H1 (cell line): ENCODE measurements at regions not wholly inside any gene's neighbourhood (a gene's known extent, or its start where the extent isn't known, plus 50 kb on each side); places are given as distances from the start of the nearest gene placed in this dataset.

Experiments
- CTCF ChIA-PET: fragments of 300-600 bp; sonication (Branson Sonifier 250); formaldehyde crosslinking; loops from one replicate; lab custom pipeline; 2021; ENCODE audit not compliant: partially characterized antibody; lab: Charles Lee
- POLR2A ChIA-PET: fragments of 300-600 bp; sonication (Branson Sonifier 250); formaldehyde crosslinking; loops from one replicate; lab custom pipeline; 2021; ENCODE audit warnings: inconsistent platforms; ENCODE audit not compliant: partially characterized antibody; lab: Charles Lee
- DNase-seq, 2 experiments: peaks; one replicate each; pipeline versions ENCODE4 v3.0.0 to v3.0.0-alpha.2; 2010 to 2022; ENCODE audit warnings: low spot score in 2 of 2, low read depth in 1 of 2, mixed read lengths in 1 of 2
- FAIRE-seq: peaks from 2 replicates; lab custom pipeline; 2011; peaks lifted over from hg19 to GRCh38; lab: Jason Lieb, UNC
- H2AFZ ChIP-seq: 2 replicates; pipeline ENCODE4 v1.8.1; 2012; ENCODE audit warnings: low read length, inconsistent platforms
- H2AK5ac ChIP-seq: 2 replicates; pipeline ENCODE4 v1.6.1; 2013; ENCODE audit warnings: low read depth, low read length
- H2BK120ac ChIP-seq: replicated peaks from 2 replicates; pipeline ENCODE3; 2013; ENCODE audit warnings: low read depth, low read length, inconsistent platforms
- H2BK12ac ChIP-seq: 2 replicates; pipeline ENCODE4 v1.6.1; 2013; ENCODE audit warnings: low read depth, low read length
- H2BK15ac ChIP-seq: 2 replicates; pipeline ENCODE4 v1.6.1; 2013; ENCODE audit warnings: low read length
- H2BK20ac ChIP-seq: 2 replicates; pipeline ENCODE4 v1.6.1; 2013; ENCODE audit warnings: low read length
- H2BK5ac ChIP-seq: 2 replicates; pipeline ENCODE4 v1.6.1; 2013; ENCODE audit warnings: low read depth, low read length
- H3K14ac ChIP-seq: 2 replicates; pipeline ENCODE4 v1.6.1; 2013; ENCODE audit warnings: inconsistent platforms; ENCODE audit not compliant: insufficient read length
- H3K18ac ChIP-seq: 2 replicates; pipeline ENCODE4 v1.6.1; 2013; ENCODE audit warnings: low read length; ENCODE audit errors: extremely low read depth
- H3K23ac ChIP-seq: 2 replicates; pipeline ENCODE4 v1.6.1; 2013; ENCODE audit warnings: inconsistent platforms; ENCODE audit not compliant: insufficient read length
- H3K23me2 ChIP-seq: 2 replicates; pipeline ENCODE4 v1.6.1; 2013; ENCODE audit warnings: low read depth, low read length
- H3K27ac ChIP-seq: 2 replicates; pipeline ENCODE4 v1.6.1; 2011; ENCODE audit warnings: low read depth, low read length, inconsistent platforms
- H3K27me3 ChIP-seq, 4 experiments: replicated peaks in 1 of 4; 1 replicate in 1 of 4; 2 replicates in 3 of 4; pipeline versions ENCODE4 v1.6.1 to v1.8.1; 2011 to 2013; ENCODE audit warnings: low read length in 3 of 4, mild to moderate bottlenecking in 3 of 4, inconsistent platforms in 2 of 4, mixed read lengths in 2 of 4, moderate library complexity in 1 of 4; ENCODE audit not compliant: control insufficient read depth in 3 of 4, insufficient read depth in 3 of 4; ENCODE audit errors: extremely low read depth in 1 of 4
- H3K36me3 ChIP-seq, 4 experiments: 2 replicates each; pipeline versions ENCODE4 v1.6.1 to v1.8.1; 2011 to 2013; ENCODE audit warnings: mild to moderate bottlenecking in 4 of 4, low read length in 3 of 4, moderate library complexity in 2 of 4, control low read depth in 1 of 4, inconsistent platforms in 1 of 4; ENCODE audit not compliant: insufficient read depth in 4 of 4, control insufficient read depth in 2 of 4
- H3K4ac ChIP-seq: replicated peaks from 2 replicates; pipeline ENCODE3; 2013; ENCODE audit warnings: low read length, low read depth, mixed read lengths, inconsistent platforms; ENCODE audit not compliant: insufficient read length
- H3K4me1 ChIP-seq, 4 experiments: replicated peaks in 1 of 4; 1 replicate in 1 of 4; 2 replicates in 3 of 4; pipeline versions ENCODE4 v1.6.1 to v1.8.1; 2011 to 2013; ENCODE audit warnings: low read length in 3 of 4, inconsistent platforms in 2 of 4, mixed read lengths in 1 of 4; ENCODE audit not compliant: insufficient read depth in 4 of 4, control insufficient read depth in 3 of 4
- H3K4me2 ChIP-seq, 2 experiments: 2 replicates each; pipeline versions ENCODE4 v1.6.1 to v1.8.1; 2011 to 2013; ENCODE audit warnings: low read depth in 2 of 2, low read length in 2 of 2, control low read depth in 1 of 2, inconsistent platforms in 1 of 2, mild to moderate bottlenecking in 1 of 2; ENCODE audit not compliant: insufficient read depth in 1 of 2
- H3K4me3 ChIP-seq, 4 experiments: fragments of 200-600, 300-600 bp in 1 of 4; sonication (generic), shearing (Covaris generic), sonication (Bioruptor Twin) in 1 of 4; 2 replicates each; pipeline versions ENCODE4 v1.5.1 to v1.8.1; 2011 to 2016; ENCODE audit warnings: low read length in 4 of 4, low read depth in 3 of 4, control low read depth in 2 of 4, inconsistent platforms in 2 of 4, mild to moderate bottlenecking in 2 of 4, mixed read lengths in 1 of 4, moderate library complexity in 1 of 4; ENCODE audit not compliant: insufficient read depth in 2 of 4; ENCODE audit errors: extremely low read depth in 1 of 4
- H3K56ac ChIP-seq: replicated peaks from 2 replicates; pipeline ENCODE3; 2013; ENCODE audit warnings: low read depth, mild to moderate bottlenecking, mixed read lengths, low read length, inconsistent platforms; ENCODE audit not compliant: insufficient read length
- H3K79me1 ChIP-seq: 2 replicates; pipeline ENCODE4 v1.6.1; 2013; ENCODE audit warnings: low read depth, low read length, control low read depth
- H3K79me2 ChIP-seq, 2 experiments: 2 replicates each; pipeline versions ENCODE4 v1.6.1 to v1.8.1; 2012 to 2013; ENCODE audit warnings: low read length in 2 of 2, mild to moderate bottlenecking in 2 of 2, inconsistent platforms in 1 of 2; ENCODE audit not compliant: insufficient read depth in 2 of 2, control insufficient read depth in 1 of 2
- H3K9ac ChIP-seq, 4 experiments: replicated peaks in 1 of 4; 1 replicate in 1 of 4; 2 replicates in 3 of 4; pipeline versions ENCODE4 v1.6.1 to v1.8.1; 2011 to 2013; ENCODE audit warnings: low read depth in 3 of 4, low read length in 3 of 4, control low read depth in 2 of 4, mild to moderate bottlenecking in 2 of 4, moderate library complexity in 2 of 4, inconsistent platforms in 1 of 4; ENCODE audit errors: extremely low read depth in 1 of 4
- H3K9me3 ChIP-seq, 2 experiments: 2 replicates each; pipeline versions ENCODE4 v1.6.1 to v1.8.1; 2012 to 2013; ENCODE audit warnings: mild to moderate bottlenecking in 2 of 2, moderate library complexity in 2 of 2, control low read depth in 1 of 2, inconsistent platforms in 1 of 2, low read depth in 1 of 2, low read length in 1 of 2, mixed read lengths in 1 of 2; ENCODE audit not compliant: insufficient read depth in 2 of 2
- H4K20me1 ChIP-seq, 2 experiments: replicated peaks in 1 of 2; 2 replicates each; pipeline versions ENCODE3 to v1.8.1; 2011 to 2013; ENCODE audit warnings: inconsistent platforms in 2 of 2, low read length in 2 of 2, mild to moderate bottlenecking in 1 of 2; ENCODE audit not compliant: insufficient read depth in 2 of 2, control insufficient read depth in 1 of 2
- H4K5ac ChIP-seq: 2 replicates; pipeline ENCODE4 v1.6.1; 2013; ENCODE audit warnings: low read length, low read depth, mixed read lengths, inconsistent platforms; ENCODE audit not compliant: insufficient read length
- H4K8ac ChIP-seq: 2 replicates; pipeline ENCODE4 v1.8.0; 2013; ENCODE audit warnings: mild to moderate bottlenecking, moderate library complexity, low read length, inconsistent platforms; ENCODE audit not compliant: insufficient read depth; ENCODE audit errors: extremely low read depth
- H4K91ac ChIP-seq: replicated peaks from 2 replicates; pipeline ENCODE3; 2013; ENCODE audit warnings: low read length, mixed read lengths, inconsistent platforms; ENCODE audit not compliant: insufficient read length
- BCL11A ChIP-seq, 2 experiments: IDR thresholded peaks; one replicate each; pipeline ENCODE4 v1.6.1; 2011; ENCODE audit warnings: low read depth in 2 of 2, low read length in 2 of 2, mild to moderate bottlenecking in 2 of 2
- CBX5 ChIP-seq: fragments of 300-800, 300-1000 bp; sonication (generic); IDR thresholded peaks from 2 replicates; pipeline ENCODE4 v1.7.1; 2016; ENCODE audit warnings: antibody characterized with exemption, low read length, low read depth
- CTBP2 ChIP-seq: IDR thresholded peaks from 2 replicates; pipeline ENCODE4 v1.7.0; 2011; ENCODE audit warnings: borderline replicate concordance, mild to moderate bottlenecking, moderate library complexity, mixed read lengths, low read length; ENCODE audit not compliant: insufficient read depth, insufficient read length
- GTF2F1 ChIP-seq: IDR thresholded peaks from 2 replicates; pipeline ENCODE4 v1.6.1; 2012; ENCODE audit warnings: low read depth, low read length, improper control_type of control experiment, borderline replicate concordance
- HDAC6 ChIP-seq: IDR thresholded peaks from one replicate; pipeline ENCODE4 v1.7.1; 2012; ENCODE audit warnings: low read depth, mild to moderate bottlenecking, inconsistent platforms, low read length, moderate library complexity
- RBBP5 ChIP-seq: IDR thresholded peaks from 2 replicates; pipeline ENCODE4 v1.7.1; 2012; ENCODE audit warnings: low read depth, mild to moderate bottlenecking, inconsistent platforms, low read length, moderate library complexity, borderline replicate concordance
- SAP30 ChIP-seq: fragments of 300-600 bp; sonication (generic); IDR thresholded peaks from 2 replicates; pipeline ENCODE4 v1.7.1; 2012; ENCODE audit warnings: low read length, moderate library complexity, mild to moderate bottlenecking, inconsistent platforms; ENCODE audit not compliant: insufficient read depth, insufficient replicate concordance
- SP1 ChIP-seq: IDR thresholded peaks from 2 replicates; pipeline ENCODE4 v1.6.1; 2011; ENCODE audit warnings: low read depth, low read length
- WGBS, 2 experiments: shearing (Covaris generic) in 1 of 2; methylation state at CpG; one replicate each; pipeline versions ENCODE4 v1.1.6 to v1.1.7; 2013 to 2015; ENCODE audit warnings: low lambda C conversion rate in 2 of 2, mixed read lengths in 2 of 2, inconsistent platforms in 1 of 2, low coverage in 1 of 2, missing lambda C conversion rate in 1 of 2; ENCODE audit not compliant: insufficient replicate concordance in 2 of 2, insufficient coverage in 1 of 2, insufficient read length in 1 of 2; ENCODE audit errors: extremely low coverage in 1 of 2, missing lambda C conversion rate in 1 of 2; 5-methylcytosine and 5-hydroxymethylcytosine counted together
- TF ChIP-seq, protein P1 (sequence below), 3 experiments: IDR thresholded peaks; 1 replicate in 2 of 3; 2 replicates in 1 of 3; pipeline versions ENCODE4 v1.5.1 to v1.6.1; 2011; ENCODE audit warnings: low read length in 3 of 3, mild to moderate bottlenecking in 3 of 3, inconsistent platforms in 2 of 3, low read depth in 1 of 3, moderate library complexity in 1 of 3; ENCODE audit not compliant: insufficient read depth in 1 of 3; ENCODE audit errors: control extremely low read depth in 1 of 3

DNA sequence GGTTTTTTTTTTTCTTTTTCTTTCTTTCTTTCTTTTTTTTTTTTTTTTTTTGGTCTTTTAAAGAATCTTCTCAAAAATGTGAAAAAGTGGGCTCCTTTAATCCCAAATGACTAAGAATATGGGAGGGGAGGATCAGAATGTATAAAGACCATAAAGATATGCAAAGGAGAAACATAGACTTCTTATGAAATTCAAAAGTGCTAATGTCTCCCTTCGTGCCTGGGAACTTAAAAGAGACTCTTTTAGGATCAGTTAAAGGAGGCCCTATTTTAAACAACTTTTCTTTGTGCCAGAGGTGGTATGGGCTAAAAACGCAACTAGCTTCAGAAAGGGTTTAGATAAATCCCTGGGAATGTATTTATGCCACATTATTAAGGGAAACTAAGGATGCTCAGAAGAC is 54.2 kb upstream of the KAZN start:
- no peak overlapping the region for H2BK12ac ChIP-seq
- no peak overlapping the region for H3K18ac ChIP-seq
- H3K23ac ChIP-seq = no peak overlapping the region
- WGBS, 2 experiments = 66% methylated on average over 2 of the region's 2 CpGs; no CpG with 5 or more reads in 1 of the 2 experiments
- no peaks in the 10 kb centered on the region for H3K36me3 ChIP-seq
- no peak overlapping the region for H3K27ac ChIP-seq
- H3K56ac ChIP-seq = no peak overlapping the region
- H4K5ac ChIP-seq = no peak overlapping the region
- no peak overlapping the region for H3K4me3 ChIP-seq
- H3K79me2 ChIP-seq = no peaks in the 10 kb centered on the region
- DNase-seq (no peak), FAIRE-seq (no peak)
- no peak overlapping the region for H2BK5ac ChIP-seq
- H2BK120ac ChIP-seq = no peak overlapping the region
- no peak overlapping the region for H3K4ac ChIP-seq
- H3K14ac ChIP-seq = no peak overlapping the region
- no peak overlapping the region for H3K9ac ChIP-seq
- no peak overlapping the region for H2AFZ ChIP-seq
- peaks cover 0 to 3% of the 10 kb centered on the region in 2 experiments; a peak in 1 of 4 replicates for H3K9me3 ChIP-seq
- no peaks in the 10 kb centered on the region for H3K23me2 ChIP-seq
- H3K79me1 ChIP-seq = no peaks in the 10 kb centered on the region
- ChIA-PET POLR2A (no interaction called here), CTCF (no interaction called here)
- H3K4me1 ChIP-seq = peaks cover 0 to 3% (median 0%) of the 10 kb centered on the region in 4 experiments; a peak in 1 of 7 replicates
- no peak overlapping the region for H3K4me2 ChIP-seq
- H3K27me3 ChIP-seq = no peaks in the 10 kb centered on the region
- H4K91ac ChIP-seq = no peak overlapping the region
- no peaks in the 10 kb centered on the region for H4K20me1 ChIP-seq
- H2BK20ac ChIP-seq = no peak overlapping the region
- no peak overlapping the region for H4K8ac ChIP-seq
- H2AK5ac ChIP-seq = no peak overlapping the region
- no peak overlapping the region for H2BK15ac ChIP-seq
- no peak for TF ChIP-seq RBBP5
- TF ChIP-seq BCL11A (IDR thresholded peaks at IDR 0.05; ENCODE audit: low read depth in 2 of 2, low read length in 2 of 2) = no peak
- TF ChIP-seq GTF2F1 = no peak
- no peak for TF ChIP-seq HDAC6
- no peak for TF ChIP-seq SP1
- TF ChIP-seq CTBP2 = no peak
- no peak for TF ChIP-seq SAP30
- TF ChIP-seq, protein P1, sequence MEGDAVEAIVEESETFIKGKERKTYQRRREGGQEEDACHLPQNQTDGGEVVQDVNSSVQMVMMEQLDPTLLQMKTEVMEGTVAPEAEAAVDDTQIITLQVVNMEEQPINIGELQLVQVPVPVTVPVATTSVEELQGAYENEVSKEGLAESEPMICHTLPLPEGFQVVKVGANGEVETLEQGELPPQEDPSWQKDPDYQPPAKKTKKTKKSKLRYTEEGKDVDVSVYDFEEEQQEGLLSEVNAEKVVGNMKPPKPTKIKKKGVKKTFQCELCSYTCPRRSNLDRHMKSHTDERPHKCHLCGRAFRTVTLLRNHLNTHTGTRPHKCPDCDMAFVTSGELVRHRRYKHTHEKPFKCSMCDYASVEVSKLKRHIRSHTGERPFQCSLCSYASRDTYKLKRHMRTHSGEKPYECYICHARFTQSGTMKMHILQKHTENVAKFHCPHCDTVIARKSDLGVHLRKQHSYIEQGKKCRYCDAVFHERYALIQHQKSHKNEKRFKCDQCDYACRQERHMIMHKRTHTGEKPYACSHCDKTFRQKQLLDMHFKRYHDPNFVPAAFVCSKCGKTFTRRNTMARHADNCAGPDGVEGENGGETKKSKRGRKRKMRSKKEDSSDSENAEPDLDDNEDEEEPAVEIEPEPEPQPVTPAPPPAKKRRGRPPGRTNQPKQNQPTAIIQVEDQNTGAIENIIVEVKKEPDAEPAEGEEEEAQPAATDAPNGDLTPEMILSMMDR (IDR thresholded peaks at IDR 0.05; ENCODE audit: control extremely low read depth in 1 of 3, insufficient read depth in 1 of 3, low read depth in 1 of 3, low read length in 3 of 3) = no peak
- TF ChIP-seq CBX5 = no peak
